Loucy (cell line): ENCODE measurements at regions not wholly inside any gene's neighbourhood (a gene's known extent, or its start where the extent isn't known, plus 50 kb on each side); places are given as distances from the start of the nearest gene placed in this dataset.

Experiments used
- H2AFZ ChIP-seq: fragments of 200-600 bp; sonication (generic); 2 replicates; pipeline ENCODE4 v1.6.0; 2016; ENCODE audit warnings: antibody characterized with exemption, mild to moderate bottlenecking, low read length, moderate library complexity
- H3F3A ChIP-seq: fragments of 200-600 bp; 2 replicates; pipeline ENCODE4 v1.6.0; 2016; ENCODE audit warnings: antibody characterized with exemption, low read depth, mild to moderate bottlenecking
- H3K27me3 ChIP-seq: fragments of 200-600 bp; sonication (generic); 2 replicates; pipeline ENCODE4 v1.6.1; 2014; ENCODE audit warnings: low read length, mild to moderate bottlenecking; ENCODE audit not compliant: insufficient read depth, poor library complexity, severe bottlenecking
- H3K36me3 ChIP-seq: fragments of 200-600 bp; sonication (generic); 2 replicates; pipeline ENCODE4 v1.6.1; 2016; ENCODE audit warnings: low read length; ENCODE audit not compliant: insufficient read depth
- H3K4me1 ChIP-seq: fragments of 200-600 bp; sonication (generic); 2 replicates; pipeline ENCODE4 v1.5.1; 2014; ENCODE audit warnings: low read length, mild to moderate bottlenecking; ENCODE audit not compliant: insufficient read depth, poor library complexity, severe bottlenecking
- H3K4me2 ChIP-seq: fragments of 200-600 bp; sonication (generic); 2 replicates; pipeline ENCODE4 v1.6.0; 2014; ENCODE audit warnings: antibody characterized with exemption, low read length, low read depth, mild to moderate bottlenecking; ENCODE audit not compliant: poor library complexity, severe bottlenecking
- H3K4me3 ChIP-seq: fragments of 200-600 bp; sonication (generic); 2 replicates; pipeline ENCODE4 v1.5.1; 2014; ENCODE audit warnings: low read length, mild to moderate bottlenecking, mixed read lengths; ENCODE audit not compliant: poor library complexity, severe bottlenecking
- H3K79me2 ChIP-seq: fragments of 200-600 bp; sonication (generic); 2 replicates; pipeline ENCODE4 v1.6.1; 2014; ENCODE audit warnings: low read length; ENCODE audit not compliant: insufficient read depth
- H3K9ac ChIP-seq: fragments of 200-600 bp; sonication (generic); 2 replicates; pipeline ENCODE4 v1.6.0; 2014; ENCODE audit warnings: mild to moderate bottlenecking, low read depth, low read length, moderate library complexity; ENCODE audit not compliant: poor library complexity, severe bottlenecking
- H3K9me2 ChIP-seq: fragments of 200-600 bp; sonication (generic); replicated peaks from 2 replicates; pipeline ENCODE4 v1.6.1; 2016; ENCODE audit warnings: low read depth, low read length, mixed read lengths
- H3K9me3 ChIP-seq: fragments of 200-600 bp; sonication (generic); 2 replicates; pipeline ENCODE4 v1.6.1; 2014; ENCODE audit warnings: mild to moderate bottlenecking, antibody characterized with exemption, low read length, low read depth; ENCODE audit not compliant: insufficient read depth
- H4K20me1 ChIP-seq: fragments of 200-600 bp; sonication (generic); 2 replicates; pipeline ENCODE4 v1.6.0; 2014; ENCODE audit warnings: antibody characterized with exemption, low read length, mild to moderate bottlenecking; ENCODE audit not compliant: insufficient read depth, poor library complexity, severe bottlenecking
- EZH2phosphoT487 ChIP-seq: fragments of 200-600 bp; IDR thresholded peaks from 2 replicates; pipeline ENCODE4 v1.6.1; 2018; ENCODE audit warnings: antibody characterized with exemption, mild to moderate bottlenecking, moderate library complexity, borderline replicate concordance
- TF ChIP-seq, protein P1 (sequence below): fragments of 200-600 bp; sonication (generic); conservative IDR thresholded peaks from 2 replicates; pipeline ENCODE4 v1.5.1; 2014; ENCODE audit warnings: mild to moderate bottlenecking, antibody characterized with exemption, low read length

DNA sequence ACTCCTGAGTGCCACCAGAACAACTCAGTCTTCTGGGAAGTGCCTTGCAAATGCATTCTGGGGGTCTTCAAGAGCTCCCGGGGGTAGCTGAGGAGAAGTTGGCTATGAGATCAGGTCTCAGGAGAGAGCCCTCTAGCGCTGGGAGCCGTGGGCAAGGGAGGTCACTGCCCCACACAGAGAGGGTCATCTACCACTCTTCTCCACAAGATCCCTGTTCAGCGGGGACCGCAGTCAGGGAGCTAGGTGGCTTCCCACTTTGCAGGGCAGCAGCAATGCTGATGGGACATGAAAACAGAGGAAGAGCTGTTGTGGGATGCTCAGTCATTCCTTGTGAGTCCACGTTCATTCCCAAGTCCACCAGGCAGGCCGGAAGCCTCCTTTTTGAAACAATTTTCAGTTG, 66.6 kb downstream of the ACKR3 start:
- H3K36me3 ChIP-seq = no peaks in the 10 kb centered on the region

DNA sequence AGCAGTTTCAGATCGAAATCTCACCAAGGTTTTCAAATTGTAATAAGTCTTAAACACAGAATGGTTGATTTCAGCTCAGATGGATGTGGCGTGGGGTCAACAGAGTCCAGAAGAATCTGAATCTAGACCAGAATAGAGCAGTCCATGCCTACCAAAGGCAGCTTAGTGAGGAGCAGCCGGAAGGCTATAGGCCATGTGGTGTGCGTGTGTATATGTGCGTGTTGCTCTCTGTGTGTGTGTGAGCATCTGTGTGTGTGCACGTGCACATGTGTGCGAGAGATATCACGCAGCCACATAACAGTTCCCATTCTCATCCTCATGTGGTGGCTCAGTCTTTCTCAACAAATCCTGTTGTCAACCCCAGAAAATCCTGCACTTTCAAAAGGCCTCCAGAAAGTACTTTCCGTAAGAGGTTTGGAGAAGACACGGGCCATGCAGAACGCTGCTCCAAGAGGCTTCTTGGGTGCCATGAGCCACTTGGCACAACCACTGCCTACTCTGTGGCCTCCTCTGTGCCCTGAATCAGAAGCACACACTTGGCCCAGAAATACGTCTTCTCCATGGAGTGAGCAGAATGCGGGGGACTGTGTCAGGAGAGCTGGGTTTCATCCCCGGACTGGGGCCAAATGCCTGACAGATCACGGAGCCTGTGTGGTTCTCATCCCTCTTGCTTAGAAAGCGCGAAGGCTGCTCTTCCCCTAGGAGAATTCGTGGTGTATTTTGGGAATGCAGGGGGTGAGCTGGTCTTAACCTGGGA, 67.3 kb downstream of the ACKR3 start:
- H3K9me2 ChIP-seq = no peaks in the 10 kb centered on the region
- TF ChIP-seq, protein P1, sequence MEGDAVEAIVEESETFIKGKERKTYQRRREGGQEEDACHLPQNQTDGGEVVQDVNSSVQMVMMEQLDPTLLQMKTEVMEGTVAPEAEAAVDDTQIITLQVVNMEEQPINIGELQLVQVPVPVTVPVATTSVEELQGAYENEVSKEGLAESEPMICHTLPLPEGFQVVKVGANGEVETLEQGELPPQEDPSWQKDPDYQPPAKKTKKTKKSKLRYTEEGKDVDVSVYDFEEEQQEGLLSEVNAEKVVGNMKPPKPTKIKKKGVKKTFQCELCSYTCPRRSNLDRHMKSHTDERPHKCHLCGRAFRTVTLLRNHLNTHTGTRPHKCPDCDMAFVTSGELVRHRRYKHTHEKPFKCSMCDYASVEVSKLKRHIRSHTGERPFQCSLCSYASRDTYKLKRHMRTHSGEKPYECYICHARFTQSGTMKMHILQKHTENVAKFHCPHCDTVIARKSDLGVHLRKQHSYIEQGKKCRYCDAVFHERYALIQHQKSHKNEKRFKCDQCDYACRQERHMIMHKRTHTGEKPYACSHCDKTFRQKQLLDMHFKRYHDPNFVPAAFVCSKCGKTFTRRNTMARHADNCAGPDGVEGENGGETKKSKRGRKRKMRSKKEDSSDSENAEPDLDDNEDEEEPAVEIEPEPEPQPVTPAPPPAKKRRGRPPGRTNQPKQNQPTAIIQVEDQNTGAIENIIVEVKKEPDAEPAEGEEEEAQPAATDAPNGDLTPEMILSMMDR = no peak
- TF ChIP-seq EZH2phosphoT487 = no peak
- H3K27me3 ChIP-seq = no peaks in the 10 kb centered on the region
- no peak overlapping the region for H3K4me3 ChIP-seq
- H3K9me3 ChIP-seq = no peaks in the 10 kb centered on the region
- H3K4me1 ChIP-seq = no peaks in the 10 kb centered on the region
- no peaks in the 10 kb centered on the region for H3K36me3 ChIP-seq
- H4K20me1 ChIP-seq = no peaks in the 10 kb centered on the region
- H3K79me2 ChIP-seq = no peaks in the 10 kb centered on the region
- no peak overlapping the region for H3K9ac ChIP-seq
- H3K4me2 ChIP-seq = no peak overlapping the region
- no peak overlapping the region for H2AFZ ChIP-seq
- H3F3A ChIP-seq = no peaks in the 10 kb centered on the region

More for the DNA sequence above, 66.6 kb downstream of the ACKR3 start:
- H3K4me2 ChIP-seq = no peak overlapping the region
- H3F3A ChIP-seq = no peaks in the 10 kb centered on the region
- H4K20me1 ChIP-seq = no peaks in the 10 kb centered on the region
- H3K9me2 ChIP-seq = no peaks in the 10 kb centered on the region
- H3K27me3 ChIP-seq = no peaks in the 10 kb centered on the region
- H3K9ac ChIP-seq = no peak overlapping the region
- H3K9me3 ChIP-seq = no peaks in the 10 kb centered on the region
- H3K79me2 ChIP-seq = no peaks in the 10 kb centered on the region
- no peak overlapping the region for H2AFZ ChIP-seq
- TF ChIP-seq EZH2phosphoT487 = no peak
- TF ChIP-seq, protein P1 = no peak
- H3K4me3 ChIP-seq = no peak overlapping the region
- no peaks in the 10 kb centered on the region for H3K4me1 ChIP-seq

DNA sequence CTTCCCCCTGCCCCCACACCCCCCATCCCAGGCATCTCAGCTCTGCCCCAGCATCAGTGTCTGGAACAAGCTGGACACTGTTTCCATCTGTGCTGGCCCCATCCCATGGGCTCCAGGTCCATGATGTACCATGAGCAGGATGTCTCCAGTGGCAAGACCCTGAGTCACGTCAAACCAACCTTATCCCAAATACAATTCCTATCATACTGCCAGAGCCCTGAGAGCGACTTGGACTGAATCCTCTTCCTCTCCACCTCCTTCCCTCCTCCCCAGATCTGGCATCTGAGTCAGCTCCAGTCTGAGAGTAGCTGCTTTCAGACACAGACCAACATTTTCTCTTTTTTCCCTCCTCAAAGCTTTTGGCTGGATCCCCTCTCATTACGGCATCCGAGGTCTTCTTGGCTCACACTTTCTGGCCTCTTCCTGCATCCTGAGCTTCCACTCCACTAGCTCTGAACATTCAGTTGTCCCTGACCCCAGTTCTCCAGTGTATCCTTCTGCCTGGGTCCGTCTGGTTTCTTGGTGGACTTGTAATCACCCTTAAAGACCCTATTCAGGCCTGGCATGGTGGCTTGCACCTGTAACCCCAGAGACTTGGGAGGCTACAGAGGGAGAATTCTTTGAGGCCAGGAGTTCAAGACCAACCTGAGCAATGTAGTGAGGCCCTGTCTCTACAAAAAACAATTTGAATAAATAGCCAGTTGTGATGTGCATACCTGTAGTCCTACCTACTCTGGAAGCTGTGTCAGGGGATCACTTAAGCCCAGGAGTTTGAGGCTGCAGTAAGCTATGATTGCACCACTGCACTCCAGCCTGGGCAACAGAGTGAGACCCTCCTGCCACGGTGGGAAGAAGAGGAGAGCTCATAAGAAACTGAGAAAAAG, 68.3 kb downstream of the ACKR3 start:
- Histone ChIP-seq H3K4me2 (no peak overlapping the region), H3K79me2 (no peaks in the 10 kb centered on the region), H3K9me3 (no peaks in the 10 kb centered on the region), H2AFZ (no peak overlapping the region), H3K9ac (no peak overlapping the region), H3K27me3 (no peaks in the 10 kb centered on the region), H4K20me1 (no peaks in the 10 kb centered on the region), H3K4me3 (no peak overlapping the region), H3K4me1 (no peaks in the 10 kb centered on the region), H3K36me3 (no peaks in the 10 kb centered on the region), H3K9me2 (no peaks in the 10 kb centered on the region), H3F3A (no peaks in the 10 kb centered on the region)
- TF ChIP-seq EZH2phosphoT487 = no peak
- TF ChIP-seq, protein P1 = no peak
